Endothelial cell (in vitro differentiated cells): ENCODE measurements at regions not wholly inside any gene's neighbourhood (a gene's known extent, or its start where the extent isn't known, plus 50 kb on each side); places are given as distances from the start of the nearest gene placed in this dataset.
"Not testable (repeated sequence)": the region's sequence is repeated elsewhere in the genome, so short reads cannot be mapped to it uniquely, and the experiment has no call there.

Experiments used
- DNase-seq: peaks from one replicate; pipeline ENCODE4 v3.0.0; 2021; ENCODE audit warnings: low spot score
- H3K27ac Mint-ChIP-seq: one replicate; pipeline ENCODE4 v1.8.0; 2021; ENCODE audit warnings: mixed read lengths, inconsistent platforms; ENCODE audit not compliant: unreplicated experiment
- H3K27me3 Mint-ChIP-seq: one replicate; pipeline ENCODE4 v1.8.0; 2021; ENCODE audit warnings: mild to moderate bottlenecking, moderate library complexity, mixed read lengths, inconsistent platforms; ENCODE audit not compliant: unreplicated experiment
- H3K36me3 Mint-ChIP-seq: one replicate; pipeline ENCODE4 v1.8.0; 2021; ENCODE audit warnings: mild to moderate bottlenecking, low read depth, mixed read lengths, inconsistent platforms; ENCODE audit not compliant: unreplicated experiment
- H3K4me1 Mint-ChIP-seq: one replicate; pipeline ENCODE4 v1.8.0; 2021; ENCODE audit warnings: mild to moderate bottlenecking, mixed read lengths, inconsistent platforms; ENCODE audit not compliant: unreplicated experiment
- H3K4me3 Mint-ChIP-seq: one replicate; pipeline ENCODE4 v1.8.0; 2021; ENCODE audit warnings: mild to moderate bottlenecking, mixed read lengths, inconsistent platforms; ENCODE audit not compliant: unreplicated experiment
- H3K9me3 Mint-ChIP-seq: one replicate; pipeline ENCODE4 v1.8.0; 2021; ENCODE audit warnings: mixed read lengths, inconsistent platforms; ENCODE audit not compliant: unreplicated experiment
- CTCF ChIP-seq: fragments of 200-600 bp; sonication (generic); IDR thresholded peaks from one replicate; pipeline ENCODE4 v1.5.0; 2021; ENCODE audit warnings: antibody characterized with exemption; ENCODE audit not compliant: unreplicated experiment

- no peaks in the 10 kb centered on the region for H3K36me3 Mint-ChIP-seq
- H3K4me3 Mint-ChIP-seq: no peak overlapping the region
- TF ChIP-seq CTCF: no peak
- peaks cover 5% of the 10 kb centered on the region for H3K9me3 Mint-ChIP-seq
- no peak for DNase-seq
- H3K27me3 Mint-ChIP-seq: no peaks in the 10 kb centered on the region
- no peaks in the 10 kb centered on the region for H3K4me1 Mint-ChIP-seq
- no peak overlapping the region for H3K27ac Mint-ChIP-seq
Observed at GRCh38 chr21:23936224-23936623, 1671.1 kb downstream of the MRPL39 start.

DNA sequence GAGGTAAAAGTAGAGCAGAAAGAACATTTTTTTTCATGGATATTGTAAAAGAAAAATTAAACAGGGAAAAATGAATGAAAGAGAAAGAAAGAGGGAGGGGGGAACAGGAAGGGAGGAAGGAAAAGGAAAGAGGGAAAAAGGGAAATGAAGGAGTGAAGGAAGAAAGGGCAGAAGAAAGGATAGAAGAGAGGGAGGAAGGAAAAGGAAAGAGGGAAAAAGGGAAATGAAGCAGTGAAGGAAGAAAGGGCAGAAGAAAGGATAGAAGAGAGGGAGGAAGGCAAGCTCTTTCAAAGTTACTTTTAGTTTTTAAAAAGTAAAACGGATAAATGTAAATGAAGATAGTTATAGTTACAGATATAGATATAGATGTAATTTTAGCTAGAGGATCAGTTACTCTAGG is 1676.7 kb downstream of the MRPL39 start:
- Mint-ChIP-seq H3K36me3 (no peaks in the 10 kb centered on the region), H3K4me1 (no peaks in the 10 kb centered on the region), H3K27me3 (peaks cover 2% of the 10 kb centered on the region), H3K27ac (no peak overlapping the region), H3K4me3 (no peak overlapping the region), H3K9me3 (no peaks in the 10 kb centered on the region)
- DNase-seq: no peak
- TF ChIP-seq CTCF: no peak

- DNase-seq, H3K27me3 Mint-ChIP-seq, H3K36me3 Mint-ChIP-seq, H3K4me3 Mint-ChIP-seq, H3K4me1 Mint-ChIP-seq, H3K27ac Mint-ChIP-seq: not testable (repeated sequence)
- H3K9me3 Mint-ChIP-seq: peaks cover 11% of the 10 kb centered on the region
Observed at GRCh38 chr21:23926430-23926829, 1680.9 kb downstream of the MRPL39 start.

- H3K9me3 Mint-ChIP-seq: peaks cover 11% of the 10 kb centered on the region
- H3K36me3 Mint-ChIP-seq: no peaks in the 10 kb centered on the region
- TF ChIP-seq CTCF: no peak
- H3K27ac Mint-ChIP-seq: no peak overlapping the region
- no peak overlapping the region for H3K4me3 Mint-ChIP-seq
- no peak for DNase-seq
- H3K27me3 Mint-ChIP-seq: peaks cover 1% of the 10 kb centered on the region
- no peaks in the 10 kb centered on the region for H3K4me1 Mint-ChIP-seq
Observed at GRCh38 chr21:23921670-23922418, 1685.4 kb downstream of the MRPL39 start.

DNA sequence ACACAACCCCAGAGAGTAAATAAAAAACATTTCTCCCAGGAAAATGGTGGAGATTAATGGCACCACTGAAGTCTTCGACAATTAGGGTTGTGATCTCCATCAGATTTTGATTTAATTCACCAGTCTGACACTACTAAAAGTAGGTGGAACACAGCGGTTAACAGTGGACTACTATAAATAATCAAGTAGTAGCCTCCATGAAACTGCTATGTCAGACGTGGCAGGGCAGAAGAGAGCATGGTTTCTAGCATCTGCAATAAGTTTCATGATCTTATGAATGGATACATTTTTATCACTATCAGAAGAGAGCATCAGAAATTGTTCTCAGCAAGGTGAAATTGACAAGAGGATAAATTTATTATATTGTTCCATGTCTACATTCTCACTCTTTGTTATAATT is 1706.6 kb downstream of the MRPL39 start:
- H3K27me3 Mint-ChIP-seq: no peaks in the 10 kb centered on the region
- no peak for TF ChIP-seq CTCF
- H3K36me3 Mint-ChIP-seq: peaks cover 9% of the 10 kb centered on the region
- H3K27ac Mint-ChIP-seq: no peak overlapping the region
- no peak overlapping the region for H3K4me3 Mint-ChIP-seq
- H3K9me3 Mint-ChIP-seq: peaks cover 24% of the 10 kb centered on the region
- H3K4me1 Mint-ChIP-seq: no peaks in the 10 kb centered on the region
- no peak for DNase-seq
